Mammary epithelial cell (primary cell): ENCODE measurements at regions not wholly inside any gene's neighbourhood (a gene's known extent, or its start where the extent isn't known, plus 50 kb on each side); places are given as distances from the start of the nearest gene placed in this dataset.

Source experiments
- CTCF ChIP-seq, 2 donors: IDR thresholded peaks in 1 of 2; conservative IDR thresholded peaks in 1 of 2; 2 replicates each; pipeline ENCODE4 v1.5.1; 2011 to 2012; ENCODE audit warnings: inconsistent platforms in 2 of 2, low read length in 2 of 2, mild to moderate bottlenecking in 2 of 2, control low read depth in 1 of 2, low read depth in 1 of 2; ENCODE audit not compliant: insufficient read depth in 1 of 2; ENCODE audit errors: extremely low read depth in 1 of 2
- EZH2 ChIP-seq: IDR thresholded peaks from 2 replicates; pipeline ENCODE4 v1.6.1; 2012; ENCODE audit warnings: low read length, inconsistent platforms, borderline replicate concordance

DNA sequence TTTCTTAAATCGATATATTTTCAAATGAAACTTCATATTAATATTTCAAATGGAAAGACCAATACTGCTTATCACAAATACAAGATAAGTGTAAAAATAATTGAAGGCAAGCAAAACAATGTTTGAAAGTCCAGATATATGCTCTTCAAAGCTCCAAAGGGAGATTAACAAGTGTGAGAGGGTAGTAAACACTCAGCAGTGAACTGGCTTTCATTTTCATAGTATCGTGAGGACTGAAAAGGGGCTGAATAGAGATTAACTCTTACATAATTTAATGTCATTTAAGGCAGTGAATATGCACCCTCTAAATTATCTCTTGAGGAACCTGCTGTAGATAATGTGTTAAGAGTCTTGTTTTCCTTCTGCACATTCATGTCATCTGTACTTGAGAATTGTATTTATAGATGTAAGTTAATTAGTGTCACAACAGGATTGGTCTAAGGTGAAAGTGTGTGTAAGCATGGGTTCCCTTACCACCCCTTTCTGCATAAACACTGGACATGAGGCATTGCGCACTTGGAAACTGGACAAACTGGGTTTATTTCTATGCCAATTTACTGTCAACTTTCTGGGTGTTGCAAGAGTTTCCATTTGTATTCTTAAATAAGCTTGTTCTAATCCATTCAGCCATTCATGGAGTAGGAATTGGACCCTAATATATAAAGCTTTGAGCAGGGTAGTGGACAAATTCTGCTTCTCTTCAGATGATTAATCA is 76.7 kb upstream of the SESTD1 start:
- TF ChIP-seq CTCF (conservative IDR thresholded peaks at IDR 0.05 in 1 of 2, IDR thresholded peaks at IDR 0.05 in 1 of 2; ENCODE audit: extremely low read depth in 1 of 2, insufficient read depth in 1 of 2, low read depth in 1 of 2, low read length in 2 of 2): no peak
- no peak for TF ChIP-seq EZH2
